WERI-Rb-1 (cell line): ENCODE measurements at regions not wholly inside any gene's neighbourhood (a gene's known extent, or its start where the extent isn't known, plus 50 kb on each side); places are given as distances from the start of the nearest gene placed in this dataset.
"Not testable (repeated sequence)": the region's sequence is repeated elsewhere in the genome, so short reads cannot be mapped to it uniquely, and the experiment has no call there.

Experiments used
- DNase-seq: peaks from one replicate; pipeline ENCODE4 v3.0.0-alpha.2; 2020
- H3K27ac ChIP-seq: fragments of 250-450 bp; sonication (Bioruptor Pico); 2 replicates; pipeline ENCODE4 v1.5.1; 2020; ENCODE audit warnings: mild to moderate bottlenecking, moderate library complexity
- H3K27me3 ChIP-seq: fragments of 250-450 bp; sonication (Bioruptor Pico); 2 replicates; pipeline ENCODE4 v1.5.1; 2021; ENCODE audit warnings: mild to moderate bottlenecking, low read depth, moderate library complexity; ENCODE audit not compliant: insufficient read depth, severe bottlenecking
- H3K36me3 ChIP-seq: fragments of 250-450 bp; sonication (Bioruptor Pico); 2 replicates; pipeline ENCODE4 v1.5.1; 2020; ENCODE audit warnings: mild to moderate bottlenecking, moderate library complexity
- H3K4me3 ChIP-seq: 2 replicates; pipeline ENCODE4 v1.5.1; 2011; ENCODE audit warnings: low read depth, mild to moderate bottlenecking, control low read depth, low read length
- H3K9me3 ChIP-seq: fragments of 250-450 bp; sonication (Bioruptor Pico); 2 replicates; pipeline ENCODE4 v1.5.1; 2021; ENCODE audit warnings: mild to moderate bottlenecking, moderate library complexity; ENCODE audit not compliant: severe bottlenecking
- TF ChIP-seq, protein P1 (sequence below): IDR thresholded peaks from 2 replicates; pipeline ENCODE4 v1.5.1; 2011; ENCODE audit warnings: low read depth, mild to moderate bottlenecking, control low read depth, inconsistent platforms, low read length

DNA sequence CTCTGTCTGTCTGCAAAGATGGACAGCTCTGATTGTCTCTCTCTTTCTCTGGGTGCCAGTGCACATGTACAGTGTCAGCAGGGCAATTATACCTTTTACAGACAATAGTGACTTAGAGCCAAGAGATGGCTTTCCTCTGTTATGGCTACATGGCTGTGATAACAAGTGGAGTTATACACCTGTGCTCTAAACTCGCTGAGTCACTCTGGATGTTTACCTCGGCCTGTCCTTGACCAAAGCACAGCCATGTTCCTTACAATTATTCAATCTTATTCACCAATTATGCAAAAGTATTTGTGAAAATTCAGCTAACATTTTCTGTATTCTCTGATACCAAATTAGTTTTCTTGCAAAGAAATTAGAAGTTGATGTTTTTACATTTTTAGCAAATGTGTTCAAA, 475.5 kb upstream of the CCDC196 start:
- no peak for DNase-seq
- Histone ChIP-seq H3K27ac (no peak overlapping the region), H3K4me3 (no peak overlapping the region), H3K36me3 (no peaks in the 10 kb centered on the region), H3K9me3 (no peaks in the 10 kb centered on the region), H3K27me3 (no peaks in the 10 kb centered on the region)
- TF ChIP-seq, protein P1, sequence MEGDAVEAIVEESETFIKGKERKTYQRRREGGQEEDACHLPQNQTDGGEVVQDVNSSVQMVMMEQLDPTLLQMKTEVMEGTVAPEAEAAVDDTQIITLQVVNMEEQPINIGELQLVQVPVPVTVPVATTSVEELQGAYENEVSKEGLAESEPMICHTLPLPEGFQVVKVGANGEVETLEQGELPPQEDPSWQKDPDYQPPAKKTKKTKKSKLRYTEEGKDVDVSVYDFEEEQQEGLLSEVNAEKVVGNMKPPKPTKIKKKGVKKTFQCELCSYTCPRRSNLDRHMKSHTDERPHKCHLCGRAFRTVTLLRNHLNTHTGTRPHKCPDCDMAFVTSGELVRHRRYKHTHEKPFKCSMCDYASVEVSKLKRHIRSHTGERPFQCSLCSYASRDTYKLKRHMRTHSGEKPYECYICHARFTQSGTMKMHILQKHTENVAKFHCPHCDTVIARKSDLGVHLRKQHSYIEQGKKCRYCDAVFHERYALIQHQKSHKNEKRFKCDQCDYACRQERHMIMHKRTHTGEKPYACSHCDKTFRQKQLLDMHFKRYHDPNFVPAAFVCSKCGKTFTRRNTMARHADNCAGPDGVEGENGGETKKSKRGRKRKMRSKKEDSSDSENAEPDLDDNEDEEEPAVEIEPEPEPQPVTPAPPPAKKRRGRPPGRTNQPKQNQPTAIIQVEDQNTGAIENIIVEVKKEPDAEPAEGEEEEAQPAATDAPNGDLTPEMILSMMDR, result no peak

DNA sequence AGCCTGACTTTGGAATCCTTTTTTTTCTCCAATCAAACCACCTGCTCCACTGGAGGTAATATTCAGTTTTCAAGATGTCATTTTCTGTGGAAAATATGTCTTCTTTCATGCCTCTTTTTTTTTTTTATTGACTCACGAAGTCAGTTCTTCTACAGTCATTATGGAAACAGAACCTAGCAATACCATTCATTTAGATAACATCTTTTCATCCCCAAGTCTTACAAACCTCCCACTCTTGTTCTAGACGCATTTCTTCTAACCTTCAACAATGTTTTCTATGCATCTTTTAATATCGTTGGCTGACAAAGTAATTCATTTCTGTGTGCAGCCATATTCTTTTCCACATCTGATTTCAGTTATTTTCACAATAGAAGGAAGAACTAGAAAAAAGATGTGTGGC, 474.3 kb upstream of the CCDC196 start:
- Histone ChIP-seq H3K27ac (no peak overlapping the region), H3K4me3 (no peak overlapping the region), H3K9me3 (no peaks in the 10 kb centered on the region), H3K36me3 (no peaks in the 10 kb centered on the region), H3K27me3 (no peaks in the 10 kb centered on the region)
- TF ChIP-seq, protein P1, result no peak
- DNase-seq, result no peak

DNA sequence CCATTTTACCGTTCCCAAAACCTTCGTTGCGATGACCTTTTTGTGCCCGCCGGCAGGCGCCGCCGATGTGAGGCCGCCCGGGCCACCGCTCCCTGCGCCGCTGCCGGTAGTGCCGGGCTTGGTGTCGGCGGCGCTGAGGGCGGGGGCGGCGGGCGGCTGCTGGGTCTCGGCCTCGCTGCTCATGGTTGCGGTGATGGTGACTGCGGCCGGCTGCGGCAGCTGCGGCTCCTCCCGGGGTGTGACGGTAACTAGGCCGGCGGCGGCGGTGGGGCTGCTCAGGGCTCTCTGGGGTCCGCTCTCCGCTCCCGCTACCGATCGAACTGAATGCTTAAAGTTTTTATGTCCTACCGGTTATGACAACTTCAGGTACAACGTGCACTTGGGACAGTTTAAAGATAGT, 472.6 kb upstream of the CCDC196 start:
- H3K27ac ChIP-seq, H3K27me3 ChIP-seq, H3K4me3 ChIP-seq, H3K9me3 ChIP-seq, DNase-seq, H3K36me3 ChIP-seq: not testable (repeated sequence)

DNA sequence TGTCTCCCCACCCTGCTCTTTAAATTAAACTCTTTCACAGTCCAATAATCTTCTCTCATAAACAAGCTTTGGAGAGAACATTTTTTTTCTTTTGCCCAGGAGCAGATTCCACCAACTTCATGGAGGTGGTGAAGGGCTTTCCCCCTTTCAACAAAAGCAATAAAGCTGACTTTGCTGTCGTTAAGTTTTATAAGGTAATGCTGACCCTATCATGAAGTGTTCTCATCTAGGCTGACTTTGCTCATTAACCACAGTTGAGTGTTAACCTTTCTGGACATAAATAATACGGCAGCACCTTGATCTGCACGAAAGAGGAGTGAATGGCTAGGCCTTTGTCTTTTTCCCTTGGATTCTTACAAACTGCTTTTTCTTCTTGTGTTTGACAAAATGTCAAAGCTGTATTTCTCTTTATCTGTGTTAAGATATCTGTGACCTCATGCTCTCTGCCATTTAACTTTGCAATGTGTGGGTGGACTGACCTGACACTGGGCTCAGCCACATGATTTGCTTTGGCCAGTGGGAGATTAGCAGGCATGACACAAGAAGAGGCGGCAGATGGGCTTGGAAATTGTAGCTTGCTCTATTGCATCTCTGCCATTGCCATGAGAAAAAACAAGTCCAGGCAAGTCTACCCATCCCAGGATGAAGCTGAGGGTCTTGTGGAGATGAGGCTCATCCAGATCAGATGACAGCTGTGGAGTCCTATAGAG, 470.9 kb upstream of the CCDC196 start:
- no peaks in the 10 kb centered on the region for H3K9me3 ChIP-seq
- H3K4me3 ChIP-seq, result no peak overlapping the region
- DNase-seq, result peak; percentile 86
- TF ChIP-seq, protein P1, result no peak
- H3K27ac ChIP-seq, result peak overlapping the region; percentile 59
- no peaks in the 10 kb centered on the region for H3K27me3 ChIP-seq
- H3K36me3 ChIP-seq, result no peaks in the 10 kb centered on the region

DNA sequence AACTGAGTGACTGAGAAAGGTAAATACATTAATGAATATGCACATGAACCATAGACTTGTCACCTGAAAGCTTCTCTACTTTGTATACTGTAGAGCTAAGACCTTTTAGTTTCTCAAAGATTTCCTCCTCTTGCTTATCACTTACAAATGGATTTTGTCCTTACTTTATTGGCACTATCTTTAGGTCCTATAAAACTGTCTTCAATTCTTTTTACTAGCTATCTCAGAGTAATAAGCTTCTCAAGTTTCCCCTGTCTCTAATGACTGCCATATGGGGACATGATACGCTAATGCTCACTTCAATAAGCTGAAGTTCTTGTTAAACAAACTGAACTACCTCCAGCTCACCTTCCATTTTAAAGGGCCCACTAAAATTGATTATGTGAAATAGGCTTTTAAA, 468.2 kb upstream of the CCDC196 start:
- no peak for DNase-seq
- Histone ChIP-seq H3K36me3 (no peaks in the 10 kb centered on the region), H3K9me3 (no peaks in the 10 kb centered on the region), H3K27me3 (no peaks in the 10 kb centered on the region), H3K4me3 (no peak overlapping the region), H3K27ac (peak overlapping the region; percentile 21; the same call in 1 of the 2 replicates)
- TF ChIP-seq, protein P1, result no peak

DNA sequence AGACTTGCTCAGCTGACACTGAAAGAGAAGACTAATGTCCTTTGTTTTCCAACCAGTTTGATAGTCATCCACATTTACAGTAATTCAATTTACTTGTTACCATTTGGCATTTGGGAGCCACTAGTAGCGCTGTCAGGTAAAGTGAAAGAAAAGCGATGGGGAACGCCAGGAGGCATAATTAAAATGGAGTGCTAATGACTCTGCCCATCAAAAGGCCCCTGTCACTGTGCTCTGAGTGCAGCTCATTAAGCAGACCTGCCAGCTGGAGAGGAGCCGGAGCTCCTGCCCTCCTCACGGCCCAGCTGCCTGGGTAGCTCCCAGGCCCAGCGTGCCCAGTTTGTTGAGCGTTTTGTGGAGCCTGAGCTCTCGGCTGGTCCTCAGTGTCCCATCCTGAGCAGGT, 463.6 kb upstream of the CCDC196 start:
- TF ChIP-seq, protein P1, result no peak
- peaks cover under 1% of the 10 kb centered on the region for H3K9me3 ChIP-seq
- H3K27me3 ChIP-seq, result no peaks in the 10 kb centered on the region
- no peak overlapping the region for H3K27ac ChIP-seq
- H3K4me3 ChIP-seq, result no peak overlapping the region
- H3K36me3 ChIP-seq, result no peaks in the 10 kb centered on the region
- no peak for DNase-seq
